Liver (tissue), 3 donors: ENCODE measurements at regions not wholly inside any gene's neighbourhood (a gene's known extent, or its start where the extent isn't known, plus 50 kb on each side); places are given as distances from the start of the nearest gene placed in this dataset.

ENCODE experiments used
- ATF3 ChIP-seq: IDR thresholded peaks from 2 replicates; pipeline ENCODE4 v1.6.1; 2016; ENCODE audit warnings: antibody characterized with exemption
- CTCF ChIP-seq: fragments of 150-350 bp; IDR thresholded peaks from 2 replicates; pipeline ENCODE4 v1.5.1; 2017; ENCODE audit warnings: improper control_type of control experiment, low read depth, low read length; ENCODE audit not compliant: missing input control
- EGR1 ChIP-seq, 2 donors: IDR thresholded peaks; 2 replicates each; pipeline ENCODE4 v1.6.1; 2016 to 2018; ENCODE audit warnings: antibody characterized with exemption in 2 of 2, low read depth in 2 of 2
- FOXA1 ChIP-seq: IDR thresholded peaks from 2 replicates; pipeline ENCODE4 v1.6.1; 2016; ENCODE audit warnings: antibody characterized with exemption
- JUND ChIP-seq, 2 donors: IDR thresholded peaks; 2 replicates each; pipeline ENCODE4 v1.6.1; 2016; ENCODE audit warnings: antibody characterized with exemption in 2 of 2
- MAX ChIP-seq: IDR thresholded peaks from 2 replicates; pipeline ENCODE4 v1.6.1; 2016; ENCODE audit warnings: antibody characterized with exemption
- NR2F2 ChIP-seq: IDR thresholded peaks from 2 replicates; pipeline ENCODE4 v1.6.1; 2016; ENCODE audit warnings: antibody characterized with exemption
- RAD21 ChIP-seq, 2 donors: IDR thresholded peaks; 2 replicates each; pipeline ENCODE4 v1.6.1; 2016; ENCODE audit warnings: antibody characterized with exemption in 2 of 2, mild to moderate bottlenecking in 2 of 2
- TAF1 ChIP-seq: conservative IDR thresholded peaks from 2 replicates; pipeline ENCODE4 v1.6.1; 2016; ENCODE audit warnings: antibody characterized with exemption, mild to moderate bottlenecking
- ZBTB33 ChIP-seq: IDR thresholded peaks from 2 replicates; pipeline ENCODE4 v1.6.1; 2016; ENCODE audit warnings: antibody characterized with exemption
- donor health status: healthy.
- donor health status: healthy.

- TF ChIP-seq ATF3 (no peak), JUND (IDR thresholded peaks at IDR 0.05) (no peak), CTCF (peak; percentile 22), RAD21 (IDR thresholded peaks at IDR 0.05) (peak; percentile 60 to 70), ZBTB33 (no peak), NR2F2 (no peak), TAF1 (no peak), EGR1 (IDR thresholded peaks at IDR 0.05; ENCODE audit: low read depth in 2 of 2) (no peak), MAX (no peak), FOXA1 (no peak)
Observed at GRCh38 chr3:1611824-1612223, 486.8 kb upstream of the CNTN4 start.
